ENCODE measurements at regions not wholly inside any gene's neighbourhood (a gene's known extent, or its start where the extent isn't known, plus 50 kb on each side); places are given as distances from the start of the nearest gene placed in this dataset.

DNA sequence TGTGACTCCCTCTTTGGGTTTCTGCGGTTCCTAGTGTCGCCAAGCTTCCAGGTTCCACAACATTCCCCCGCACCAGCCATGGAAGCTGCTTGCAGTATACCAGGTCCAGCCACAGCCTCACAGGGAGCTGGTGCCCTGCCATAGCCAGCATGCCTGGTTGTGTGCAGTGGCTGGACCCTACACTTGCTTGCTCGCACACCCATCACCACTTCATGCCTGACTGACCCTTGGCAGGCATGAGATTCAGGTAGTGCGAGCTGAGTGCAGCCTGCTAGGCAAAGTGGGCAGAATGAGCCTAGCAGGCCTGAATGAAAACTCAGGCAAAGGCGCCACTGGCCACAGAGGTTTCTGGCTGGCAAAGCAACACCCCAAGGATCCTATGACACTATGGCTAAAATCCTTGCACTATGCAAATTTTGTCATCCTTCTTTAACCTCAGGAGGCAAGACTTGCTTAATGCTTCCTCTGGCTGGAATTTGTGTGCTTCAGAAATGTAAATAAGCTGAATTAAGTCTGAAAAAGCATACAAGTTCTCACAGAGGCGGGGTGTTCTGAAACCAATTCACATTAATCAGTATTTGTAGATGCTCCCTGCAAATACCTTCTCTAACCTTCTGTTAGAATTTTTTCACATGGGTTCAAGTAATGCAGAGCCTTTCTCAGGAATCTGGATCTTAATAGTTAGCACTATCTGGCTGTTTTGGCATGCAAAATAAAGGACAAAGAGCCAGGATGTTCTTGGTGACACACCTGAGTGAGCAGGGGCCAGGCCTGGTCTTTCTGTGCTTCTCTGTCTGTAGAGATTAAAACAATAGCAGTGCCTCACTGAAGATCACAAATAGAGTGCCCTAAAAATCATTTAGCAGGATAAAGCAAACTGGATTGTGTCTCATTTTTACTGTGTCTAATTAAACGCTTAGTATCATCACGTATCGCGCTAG is 256.9 kb downstream of the GPATCH2 start:
- DNase-seq (ENCODE audit: low read depth, low spot score), result peak; percentile 25

DNA sequence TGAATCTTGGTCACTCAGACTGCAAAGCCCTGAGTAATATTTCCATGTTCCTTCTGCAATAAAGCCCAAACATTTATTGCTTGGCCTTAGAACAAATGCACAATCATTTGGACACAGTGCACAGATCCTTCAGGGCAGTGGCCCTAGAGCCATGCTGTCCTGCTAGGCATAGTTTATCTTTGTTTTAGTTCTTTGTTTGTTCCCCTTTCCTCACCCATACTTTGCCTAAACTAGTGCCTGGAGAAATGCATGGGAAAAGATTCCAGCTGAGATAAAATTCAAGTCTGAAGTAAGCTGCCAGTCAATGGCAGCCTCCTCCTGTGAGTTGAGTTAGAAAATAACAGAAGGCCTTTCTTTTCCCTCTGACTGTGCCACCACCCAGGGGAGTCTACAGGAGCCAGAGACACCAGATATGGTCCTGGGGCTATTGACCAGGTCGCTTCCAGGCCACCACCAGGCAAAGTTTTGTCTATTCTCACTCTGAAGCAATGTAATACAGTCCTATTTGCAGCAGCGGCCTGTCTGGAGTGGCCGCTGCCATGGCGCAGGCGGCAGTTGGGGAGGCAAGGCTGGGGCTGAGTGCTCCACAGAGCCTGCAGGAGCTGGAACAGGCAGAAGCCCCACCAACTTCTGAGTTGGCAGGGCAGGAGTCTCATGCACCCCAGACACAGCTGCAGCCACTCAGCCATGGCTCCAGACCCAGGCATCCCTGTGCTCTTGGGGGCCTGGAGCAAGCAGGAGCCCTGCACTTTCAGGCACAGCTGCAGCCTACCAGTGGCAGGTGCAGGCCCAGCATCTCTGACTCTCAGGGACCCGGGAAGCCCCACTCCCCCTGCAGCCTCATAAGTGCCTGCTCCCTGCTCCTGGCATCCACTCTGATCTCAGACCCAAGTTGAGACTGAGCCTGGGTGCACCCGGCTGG is 258.6 kb downstream of the GPATCH2 start:
- no peak for DNase-seq (ENCODE audit: low read depth, low spot score)

GRCh38 chr1:217370757-217371156 is 260.1 kb downstream of the GPATCH2 start:
- no peak for DNase-seq (ENCODE audit: low read depth, low spot score)

DNA sequence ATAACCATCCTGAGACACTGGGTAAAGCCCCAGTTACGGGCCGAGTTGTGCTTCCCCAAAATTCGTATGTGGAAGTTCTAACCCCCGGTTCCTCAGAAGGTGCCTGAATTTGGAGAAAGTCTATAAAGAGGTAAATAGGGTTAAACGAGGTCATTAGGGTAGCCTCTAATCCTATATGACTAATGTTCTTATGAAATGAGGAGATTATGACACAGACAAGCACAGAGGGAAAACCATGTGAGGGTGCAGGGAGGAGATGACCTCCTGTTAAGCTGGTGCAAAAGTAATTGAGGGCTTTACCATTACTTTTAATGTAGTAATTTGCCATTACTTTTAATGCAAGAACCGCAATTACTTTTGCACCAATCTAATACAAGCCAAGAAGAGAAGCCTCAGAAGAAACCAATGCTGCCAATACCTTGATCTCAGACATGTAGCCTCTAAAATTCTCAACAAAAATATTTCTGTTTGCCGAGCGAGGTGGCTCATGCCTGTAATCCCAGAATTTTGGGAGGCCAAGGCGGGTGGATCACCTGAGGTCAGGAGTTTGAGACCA is 260.8 kb downstream of the GPATCH2 start:
- DNase-seq (ENCODE audit: low read depth, low spot score), result no peak

GRCh38 chr1:217369271-217369981 is 261.5 kb downstream of the GPATCH2 start:
- DNase-seq (ENCODE audit: low read depth, low spot score), result peak; percentile 45

GRCh38 chr1:217364220-217364619 is 266.7 kb downstream of the GPATCH2 start:
- DNase-seq (ENCODE audit: low read depth, low spot score), result no peak

DNA sequence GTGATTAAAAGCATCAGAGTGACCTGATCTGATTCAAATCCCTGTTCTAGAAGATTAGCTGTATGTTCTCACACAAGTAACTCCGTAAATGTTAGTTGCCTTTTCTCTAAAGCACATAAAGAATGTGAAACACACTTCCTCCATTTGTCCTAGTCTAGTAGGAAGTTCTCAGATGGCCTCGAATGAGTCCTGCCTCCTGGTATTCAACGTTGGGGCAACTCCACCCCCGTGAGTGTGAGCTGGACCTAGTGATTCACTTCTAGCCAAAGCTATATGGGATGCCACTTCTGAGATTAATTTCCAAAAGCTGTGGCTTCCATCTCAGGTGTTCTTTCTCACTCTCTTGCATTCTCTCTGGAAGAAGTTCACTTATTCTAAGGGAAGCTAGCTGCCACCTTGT is 267.6 kb downstream of the GPATCH2 start:
- no peak for DNase-seq (ENCODE audit: low read depth, low spot score)

- no peak for DNase-seq (ENCODE audit: low read depth, low spot score)
Measured at GRCh38 chr1:217360510-217360909, 270.4 kb downstream of the GPATCH2 start.

DNA sequence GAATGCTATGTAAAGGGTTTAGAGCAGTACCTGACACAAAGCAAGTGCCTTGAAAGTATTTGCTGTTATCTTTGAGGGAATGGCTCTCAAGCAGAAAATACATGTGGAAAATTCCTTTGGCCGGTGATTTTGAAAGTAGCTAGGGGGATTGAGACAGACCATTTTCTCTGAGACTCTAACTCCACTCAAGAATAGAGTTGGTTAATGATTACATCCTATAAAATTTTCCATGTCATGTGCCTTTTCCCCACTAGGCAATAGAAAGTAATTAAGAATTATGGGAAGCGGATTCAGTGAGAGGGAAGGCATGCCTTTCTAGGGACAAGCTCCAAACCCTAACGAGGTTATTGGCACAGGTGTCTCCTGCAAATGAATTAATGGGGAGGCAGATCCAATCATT is 276.0 kb downstream of the GPATCH2 start:
- DNase-seq (ENCODE audit: low read depth, low spot score), result no peak

DNA sequence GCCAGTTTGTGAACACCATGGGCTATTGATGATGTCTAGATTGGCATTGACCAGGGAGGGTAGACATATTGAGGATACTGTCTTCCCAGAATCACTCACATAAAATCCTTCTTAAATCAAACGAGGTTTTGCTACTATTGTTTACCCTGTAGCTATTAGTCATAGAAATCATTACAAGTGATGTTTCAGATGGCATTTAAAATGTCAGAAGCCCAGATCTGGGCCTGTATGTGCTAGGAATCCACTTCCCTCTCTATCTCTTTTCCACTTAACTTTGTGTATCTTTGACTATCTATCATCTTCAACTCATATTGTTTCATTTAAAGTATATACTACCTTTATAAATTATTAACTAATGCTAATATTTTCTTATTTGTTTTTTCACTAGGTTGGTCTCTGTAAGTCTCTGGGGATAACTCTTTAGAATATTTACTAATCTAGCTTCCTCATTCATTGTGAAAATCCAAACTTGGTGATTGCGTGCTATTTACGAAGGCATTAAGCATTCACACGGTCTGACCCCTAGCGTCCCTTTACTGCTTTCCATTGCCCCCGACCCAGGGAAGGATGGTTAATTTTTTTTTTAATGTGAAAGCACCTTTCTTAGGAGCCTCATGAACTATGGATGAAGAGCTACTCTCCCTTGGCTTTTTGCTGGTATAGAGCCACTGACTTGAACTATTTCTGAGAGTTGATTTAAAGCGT is 281.8 kb downstream of the GPATCH2 start:
- no peak for DNase-seq (ENCODE audit: low read depth, low spot score)

DNA sequence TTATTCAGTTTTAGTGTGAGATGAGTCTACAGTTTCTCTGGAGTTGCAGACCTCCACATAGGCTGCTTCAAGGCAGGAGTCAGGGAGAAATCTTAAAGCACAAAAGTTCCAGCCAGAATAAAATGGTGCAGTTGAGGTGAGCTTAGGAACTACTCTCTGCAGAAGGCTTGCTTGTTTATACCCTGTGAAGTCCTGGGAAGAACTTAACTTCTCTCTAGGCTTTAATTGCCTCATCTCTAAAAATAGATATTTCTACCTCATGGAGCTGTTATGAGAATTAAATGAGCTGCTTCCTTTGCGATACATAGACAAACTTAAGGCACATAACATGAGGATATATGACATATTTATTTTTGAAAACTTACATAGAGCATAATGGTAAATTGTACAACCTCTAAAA is 286.2 kb downstream of the GPATCH2 start:
- DNase-seq (ENCODE audit: low read depth, low spot score), result no peak

GRCh38 chr1:217343907-217344306 is 287.0 kb downstream of the GPATCH2 start:
- DNase-seq (ENCODE audit: low read depth, low spot score), result no peak

DNA sequence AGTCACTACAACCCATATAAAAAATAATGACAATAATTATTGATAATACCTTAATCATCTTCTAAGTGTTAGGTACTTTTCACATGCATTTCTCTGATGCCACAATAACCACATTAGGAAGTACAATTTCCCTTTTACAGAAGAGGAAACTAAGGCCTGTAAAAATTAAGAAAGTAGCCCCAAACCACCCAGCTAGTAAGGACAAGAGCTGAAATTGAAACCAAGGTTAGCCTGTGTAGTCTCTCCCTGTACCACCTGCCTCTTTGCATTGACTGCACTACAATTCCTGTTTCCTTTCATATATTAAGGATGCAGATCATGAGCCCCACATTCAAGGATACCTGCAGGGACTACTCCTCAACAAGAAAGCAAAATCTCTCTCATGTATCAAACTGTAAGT is 288.8 kb downstream of the GPATCH2 start:
- DNase-seq (ENCODE audit: low read depth, low spot score), result no peak

DNA sequence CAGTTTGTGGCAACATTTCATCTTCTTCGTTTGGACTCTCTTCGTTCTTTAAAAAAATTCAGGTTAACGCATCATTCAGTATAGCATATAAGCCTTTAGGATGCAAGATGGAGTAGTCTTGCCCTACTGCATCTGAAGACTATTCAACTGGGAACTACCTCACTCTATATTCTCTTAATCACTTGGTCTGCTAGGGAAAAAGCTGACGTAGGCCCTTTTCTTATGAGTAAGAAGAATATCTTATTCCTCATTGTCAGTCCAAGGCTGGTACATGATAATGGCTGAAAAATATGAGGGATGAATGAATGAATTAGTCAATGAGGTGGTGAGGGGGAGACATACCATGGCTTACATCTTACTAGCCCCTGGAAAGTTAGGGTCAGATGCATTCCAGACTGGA is 294.2 kb downstream of the GPATCH2 start:
- no peak for DNase-seq (ENCODE audit: low read depth, low spot score)

DNA sequence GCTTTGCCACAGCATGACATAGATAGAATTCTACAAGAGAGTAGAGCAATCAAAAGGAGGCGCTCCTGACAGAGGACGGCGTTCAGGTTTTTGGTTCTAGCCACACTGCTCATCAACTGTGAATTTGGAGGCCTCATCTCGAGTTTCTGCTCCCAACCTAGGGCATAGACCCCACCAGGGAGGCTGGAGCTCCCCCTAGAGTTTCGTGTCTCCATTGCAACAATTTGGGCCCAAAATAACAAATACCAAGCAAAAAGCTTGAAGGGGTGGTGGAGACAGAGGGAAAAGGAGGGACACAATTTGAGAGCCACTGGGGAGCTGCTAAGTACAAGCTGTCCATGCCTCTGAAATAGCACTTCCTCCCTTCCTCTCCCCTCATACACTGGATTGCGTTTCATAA is 297.0 kb downstream of the GPATCH2 start:
- DNase-seq (ENCODE audit: low read depth, low spot score), result peak; percentile 28

DNA sequence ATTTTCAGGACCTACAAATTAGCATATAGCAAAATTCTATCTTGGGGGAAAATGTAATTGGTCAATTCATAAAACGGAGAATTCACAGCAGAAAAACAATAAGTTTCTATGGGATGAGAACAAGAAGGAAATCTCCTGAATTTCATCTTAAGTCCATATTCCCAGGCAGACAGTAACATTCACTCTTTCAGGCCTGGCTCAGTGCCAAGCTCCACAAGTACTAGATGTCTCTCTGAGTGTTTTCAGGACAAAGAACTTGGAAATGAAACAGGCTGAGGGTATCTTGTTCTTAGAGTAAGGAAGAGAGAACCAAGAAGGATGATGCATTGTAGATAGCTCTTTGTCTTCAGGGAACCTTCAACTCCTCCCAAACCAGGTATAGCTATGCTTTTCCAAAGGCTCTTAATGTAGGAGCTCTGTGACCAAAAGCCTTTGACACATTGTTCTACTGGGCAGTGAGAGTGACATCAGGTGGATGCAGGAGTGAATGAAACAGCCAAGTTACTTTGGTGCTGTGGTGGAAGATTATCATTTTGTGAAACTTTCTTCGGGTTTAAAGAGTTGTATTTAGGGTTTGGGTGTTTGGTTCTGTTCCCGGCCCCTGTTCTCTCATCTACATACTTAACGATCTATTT is 298.3 kb downstream of the GPATCH2 start:
- no peak for DNase-seq (ENCODE audit: low read depth, low spot score)

GRCh38 chr1:217331698-217332097 is 299.2 kb downstream of the GPATCH2 start:
- DNase-seq (ENCODE audit: low read depth, low spot score), result no peak

DNA sequence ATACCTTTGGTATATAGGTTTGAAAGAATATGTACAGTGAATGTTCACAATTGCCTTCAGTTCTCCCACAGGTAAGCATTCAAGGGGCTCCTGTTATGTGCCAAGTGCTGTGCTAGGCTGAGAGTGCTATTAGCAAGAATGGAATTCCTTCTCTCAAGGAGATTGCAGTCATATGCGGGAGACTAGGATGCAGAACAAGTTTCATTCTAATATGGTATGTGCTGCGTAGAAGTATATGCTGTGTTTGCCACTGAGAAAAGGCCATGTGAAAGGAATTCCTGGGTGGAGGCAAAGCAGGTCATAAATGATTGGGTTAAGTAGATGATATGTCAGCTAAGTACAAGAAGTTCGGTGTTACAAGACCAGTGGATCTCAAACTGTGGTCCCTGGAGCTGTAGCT is 303.0 kb downstream of the GPATCH2 start:
- no peak for DNase-seq (ENCODE audit: low read depth, low spot score)

DNA sequence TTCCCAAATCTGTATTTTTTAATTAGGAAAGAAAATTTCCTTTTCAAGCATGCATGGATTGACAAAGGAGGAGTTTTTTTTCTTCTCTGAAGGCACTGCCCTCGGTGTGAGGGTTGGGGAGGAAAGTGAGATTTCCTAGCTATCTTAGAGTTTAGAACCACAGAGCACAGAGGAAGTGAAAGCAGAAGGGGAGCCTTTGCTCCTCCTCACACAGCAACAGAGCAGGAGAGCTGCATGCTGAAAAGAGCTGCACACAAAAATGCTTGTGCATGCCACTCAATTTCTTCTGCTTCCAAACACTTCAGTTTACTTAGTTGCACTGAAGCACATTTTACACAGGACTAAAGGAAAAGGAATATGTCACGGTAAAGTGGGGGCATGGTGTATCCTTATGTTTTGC is 308.1 kb downstream of the GPATCH2 start:
- no peak for DNase-seq (ENCODE audit: low read depth, low spot score)

DNA sequence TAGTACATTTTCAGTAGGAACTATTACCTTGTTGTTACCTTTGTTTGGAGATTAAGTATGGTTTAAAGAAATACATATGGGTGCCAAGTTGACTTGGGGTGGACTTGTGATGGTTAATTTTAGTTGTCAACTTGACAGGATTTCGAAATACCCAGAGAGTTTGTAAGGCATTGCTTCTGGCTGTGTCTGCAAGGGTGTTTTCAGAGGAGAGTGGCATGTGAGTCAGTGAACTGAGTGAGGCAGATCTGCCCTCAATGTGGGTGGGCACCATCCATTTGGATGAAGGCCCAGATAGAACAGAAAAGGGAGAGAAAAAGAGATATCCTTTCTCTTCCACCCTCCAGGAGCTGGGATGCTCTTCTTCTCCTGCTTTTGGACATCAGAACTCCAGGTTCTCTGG is 315.5 kb downstream of the GPATCH2 start:
- no peak for DNase-seq (ENCODE audit: low read depth, low spot score)
